Suprapubic skin (tissue), 4 donors: ENCODE measurements at regions not wholly inside any gene's neighbourhood (a gene's known extent, or its start where the extent isn't known, plus 50 kb on each side); places are given as distances from the start of the nearest gene placed in this dataset.

ENCODE experiments used
- DNase-seq, 2 donors: peaks; one replicate each; pipeline ENCODE4 v3.0.0-alpha.2; 2019; ENCODE audit warnings: low spot score in 2 of 2
- H3K27ac ChIP-seq: fragments of 200-600 bp; sonication (generic); one replicate; pipeline ENCODE4 v1.5.1; 2019
- H3K27me3 ChIP-seq: fragments of 200-600 bp; sonication (generic); one replicate; pipeline ENCODE4 v1.5.1; 2019
- H3K36me3 ChIP-seq: fragments of 200-600 bp; sonication (generic); one replicate; pipeline ENCODE4 v1.5.1; 2019
- H3K4me1 ChIP-seq: fragments of 200-600 bp; sonication (generic); one replicate; pipeline ENCODE4 v1.5.1; 2019
- H3K4me3 ChIP-seq: fragments of 200-600 bp; sonication (generic); one replicate; pipeline ENCODE4 v1.5.1; 2019; ENCODE audit warnings: mild to moderate bottlenecking
- H3K9me3 ChIP-seq: fragments of 200-600 bp; sonication (generic); one replicate; pipeline ENCODE4 v1.5.1; 2019
- EP300 ChIP-seq: sonication (generic); formaldehyde crosslinking; IDR thresholded peaks from one replicate; pipeline ENCODE4 v1.6.1; 2017; ENCODE audit warnings: antibody characterized with exemption
- POLR2A ChIP-seq, 2 donors: fragments of 450-650 bp; IDR thresholded peaks; one replicate each; pipeline ENCODE4 v1.6.1; 2017; ENCODE audit warnings: antibody characterized with exemption in 2 of 2, mild to moderate bottlenecking in 2 of 2, moderate library complexity in 2 of 2
- POLR2AphosphoS5 ChIP-seq, 3 donors: sonication (generic); formaldehyde crosslinking; IDR thresholded peaks; one replicate each; pipeline ENCODE4 v1.6.1; 2017; ENCODE audit warnings: antibody characterized with exemption in 3 of 3
- WGBS: methylation state at CpG from one replicate; pipeline ENCODE4 v1.1.5; 2018; 5-methylcytosine and 5-hydroxymethylcytosine counted together
- TF ChIP-seq, protein P1 (sequence below), 2 donors: fragments of 200-600 bp in 1 of 2; fragments of 450-650 bp in 1 of 2; sonication (generic) in 1 of 2; IDR thresholded peaks; one replicate each; pipeline ENCODE4 v1.5.1; 2016 to 2019; ENCODE audit warnings: antibody characterized with exemption in 2 of 2, mild to moderate bottlenecking in 1 of 2, moderate library complexity in 1 of 2

- no peak overlapping the region for H3K27ac ChIP-seq
- no peaks in the 10 kb centered on the region for H3K27me3 ChIP-seq
- H3K9me3 ChIP-seq, result no peaks in the 10 kb centered on the region
- H3K4me1 ChIP-seq, result peaks cover 24% of the 10 kb centered on the region
- WGBS, result 66% methylated on average over 1 of the region's 1 CpG
- H3K4me3 ChIP-seq, result no peak overlapping the region
- DNase-seq, result no peak
- TF ChIP-seq POLR2AphosphoS5 (IDR thresholded peaks at IDR 0.05), result no peak
- no peak for TF ChIP-seq EP300
- TF ChIP-seq, protein P1, sequence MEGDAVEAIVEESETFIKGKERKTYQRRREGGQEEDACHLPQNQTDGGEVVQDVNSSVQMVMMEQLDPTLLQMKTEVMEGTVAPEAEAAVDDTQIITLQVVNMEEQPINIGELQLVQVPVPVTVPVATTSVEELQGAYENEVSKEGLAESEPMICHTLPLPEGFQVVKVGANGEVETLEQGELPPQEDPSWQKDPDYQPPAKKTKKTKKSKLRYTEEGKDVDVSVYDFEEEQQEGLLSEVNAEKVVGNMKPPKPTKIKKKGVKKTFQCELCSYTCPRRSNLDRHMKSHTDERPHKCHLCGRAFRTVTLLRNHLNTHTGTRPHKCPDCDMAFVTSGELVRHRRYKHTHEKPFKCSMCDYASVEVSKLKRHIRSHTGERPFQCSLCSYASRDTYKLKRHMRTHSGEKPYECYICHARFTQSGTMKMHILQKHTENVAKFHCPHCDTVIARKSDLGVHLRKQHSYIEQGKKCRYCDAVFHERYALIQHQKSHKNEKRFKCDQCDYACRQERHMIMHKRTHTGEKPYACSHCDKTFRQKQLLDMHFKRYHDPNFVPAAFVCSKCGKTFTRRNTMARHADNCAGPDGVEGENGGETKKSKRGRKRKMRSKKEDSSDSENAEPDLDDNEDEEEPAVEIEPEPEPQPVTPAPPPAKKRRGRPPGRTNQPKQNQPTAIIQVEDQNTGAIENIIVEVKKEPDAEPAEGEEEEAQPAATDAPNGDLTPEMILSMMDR (IDR thresholded peaks at IDR 0.05), result no peak
- TF ChIP-seq POLR2A (IDR thresholded peaks at IDR 0.05), result no peak
- H3K36me3 ChIP-seq, result no peaks in the 10 kb centered on the region
These were observed 57.4 kb upstream of the HECTD2 start for GRCh38 chr10:91352760-91353159.

DNA sequence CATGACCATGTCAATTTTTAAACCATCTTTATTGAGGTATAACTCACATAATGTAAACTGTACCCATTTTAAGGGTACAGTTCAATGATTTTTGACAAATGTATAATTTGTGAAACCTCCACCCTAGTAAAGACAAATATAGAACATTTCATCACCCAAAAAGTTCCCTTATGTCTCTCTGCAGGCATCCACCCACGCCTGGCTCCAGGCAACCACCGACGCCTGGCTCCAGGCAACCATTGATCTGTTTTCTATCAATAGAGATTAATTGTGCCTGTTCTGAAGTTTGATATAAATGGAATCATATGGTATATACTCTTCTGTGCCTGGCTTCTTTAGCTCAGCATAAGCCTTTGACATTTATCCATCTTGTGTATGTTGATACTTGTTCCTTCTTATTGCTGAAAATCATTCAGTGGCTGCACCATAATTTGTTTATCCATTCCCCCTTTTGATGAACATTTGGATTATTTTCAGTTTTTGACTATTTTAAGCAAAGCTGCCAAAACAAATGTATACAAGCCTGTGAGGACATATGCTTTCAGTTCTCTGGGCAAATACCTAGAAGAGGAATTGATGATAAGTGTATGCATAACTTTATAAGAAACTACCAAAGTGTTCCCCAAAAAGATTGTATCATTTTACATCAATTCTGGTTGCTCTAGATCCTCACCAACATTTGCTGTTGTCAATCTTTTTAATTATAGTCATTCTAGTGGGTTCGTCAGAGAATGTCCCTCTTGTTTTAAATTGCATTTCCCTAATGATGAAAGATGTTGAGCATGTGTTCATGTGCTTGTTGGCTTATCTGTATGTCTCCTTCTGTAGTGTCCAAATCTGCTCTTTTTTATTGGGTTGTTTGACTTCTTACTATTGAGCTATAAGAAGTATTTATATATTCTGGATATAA lies 55.7 kb upstream of the HECTD2 start:
- no peak overlapping the region for H3K27ac ChIP-seq
- no peak for DNase-seq
- H3K4me3 ChIP-seq, result no peak overlapping the region
- no peak for TF ChIP-seq POLR2A (IDR thresholded peaks at IDR 0.05)
- no peak for TF ChIP-seq POLR2AphosphoS5 (IDR thresholded peaks at IDR 0.05)
- TF ChIP-seq, protein P1 (IDR thresholded peaks at IDR 0.05), result no peak
- no peak for TF ChIP-seq EP300
- H3K36me3 ChIP-seq, result no peaks in the 10 kb centered on the region
- H3K9me3 ChIP-seq, result no peaks in the 10 kb centered on the region
- H3K27me3 ChIP-seq, result no peaks in the 10 kb centered on the region
- H3K4me1 ChIP-seq, result peaks cover 23% of the 10 kb centered on the region
- WGBS, result 73% methylated on average over 4 of the region's 4 CpGs

DNA sequence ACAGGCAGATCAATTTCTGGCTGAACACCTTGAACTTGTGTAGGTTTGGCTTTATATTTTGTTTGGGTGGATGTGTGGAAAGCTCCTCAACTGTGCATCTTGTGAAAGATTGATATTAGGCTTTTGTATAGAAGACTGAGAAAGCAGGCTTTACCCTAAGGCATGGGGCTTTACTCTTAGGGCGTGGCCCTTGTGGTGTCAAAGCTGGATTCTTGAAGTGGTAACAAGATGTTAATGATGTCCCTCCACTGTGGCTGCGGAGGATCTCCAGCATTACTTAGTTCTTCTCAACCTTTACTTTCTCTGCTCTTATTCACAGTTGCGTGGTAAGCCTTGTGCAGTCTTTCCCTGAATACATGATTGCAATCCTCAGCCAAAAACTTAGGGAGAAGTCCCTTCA lies 54.1 kb upstream of the HECTD2 start:
- 87% methylated on average over 3 of the region's 3 CpGs for WGBS
- TF ChIP-seq POLR2A (IDR thresholded peaks at IDR 0.05), result no peak

GRCh38 chr10:91357497-91357896 lies 52.6 kb upstream of the HECTD2 start:
- TF ChIP-seq POLR2AphosphoS5 (IDR thresholded peaks at IDR 0.05), result no peak
- TF ChIP-seq EP300, result no peak
- TF ChIP-seq POLR2A (IDR thresholded peaks at IDR 0.05), result no peak
- TF ChIP-seq, protein P1 (IDR thresholded peaks at IDR 0.05), result no peak
- WGBS, result 84% methylated on average over 3 of the region's 3 CpGs
- Histone ChIP-seq H3K27me3 (no peaks in the 10 kb centered on the region), H3K36me3 (no peaks in the 10 kb centered on the region), H3K9me3 (no peaks in the 10 kb centered on the region), H3K4me1 (no peaks in the 10 kb centered on the region), H3K4me3 (no peak overlapping the region), H3K27ac (no peak overlapping the region)
- DNase-seq, result no peak

More for the DNA sequence above, 54.1 kb upstream of the HECTD2 start:
- Histone ChIP-seq H3K27me3 (no peaks in the 10 kb centered on the region), H3K4me1 (peaks cover 8% of the 10 kb centered on the region), H3K4me3 (no peak overlapping the region), H3K36me3 (no peaks in the 10 kb centered on the region), H3K9me3 (no peaks in the 10 kb centered on the region), H3K27ac (no peak overlapping the region)
- no peak for DNase-seq
